ENCODE measurements at regions not wholly inside any gene's neighbourhood (a gene's known extent, or its start where the extent isn't known, plus 50 kb on each side); places are given as distances from the start of the nearest gene placed in this dataset.

DNA sequence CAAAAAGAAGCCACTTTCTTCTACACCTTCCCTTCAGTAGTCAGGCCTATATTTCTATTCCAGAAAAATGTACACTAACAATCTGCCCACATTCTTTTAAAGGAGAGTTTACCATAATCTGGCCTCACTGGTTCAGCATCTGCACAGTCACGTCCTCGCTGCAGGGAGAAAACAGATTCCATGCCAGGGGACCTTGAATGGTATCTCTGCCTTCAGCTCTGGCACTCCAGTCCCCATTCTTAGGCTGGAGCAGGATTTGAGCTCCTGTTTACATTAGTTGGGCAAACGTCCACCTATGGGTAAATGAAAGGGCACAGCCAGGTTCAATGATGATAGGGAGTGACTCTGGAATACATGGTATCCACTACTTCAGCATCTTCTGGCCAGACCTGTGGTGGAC lies 371.0 kb upstream of the MTPN start:
- TF ChIP-seq POLR2A (IDR thresholded peaks at IDR 0.05), result no peak
- TF ChIP-seq, protein P1, sequence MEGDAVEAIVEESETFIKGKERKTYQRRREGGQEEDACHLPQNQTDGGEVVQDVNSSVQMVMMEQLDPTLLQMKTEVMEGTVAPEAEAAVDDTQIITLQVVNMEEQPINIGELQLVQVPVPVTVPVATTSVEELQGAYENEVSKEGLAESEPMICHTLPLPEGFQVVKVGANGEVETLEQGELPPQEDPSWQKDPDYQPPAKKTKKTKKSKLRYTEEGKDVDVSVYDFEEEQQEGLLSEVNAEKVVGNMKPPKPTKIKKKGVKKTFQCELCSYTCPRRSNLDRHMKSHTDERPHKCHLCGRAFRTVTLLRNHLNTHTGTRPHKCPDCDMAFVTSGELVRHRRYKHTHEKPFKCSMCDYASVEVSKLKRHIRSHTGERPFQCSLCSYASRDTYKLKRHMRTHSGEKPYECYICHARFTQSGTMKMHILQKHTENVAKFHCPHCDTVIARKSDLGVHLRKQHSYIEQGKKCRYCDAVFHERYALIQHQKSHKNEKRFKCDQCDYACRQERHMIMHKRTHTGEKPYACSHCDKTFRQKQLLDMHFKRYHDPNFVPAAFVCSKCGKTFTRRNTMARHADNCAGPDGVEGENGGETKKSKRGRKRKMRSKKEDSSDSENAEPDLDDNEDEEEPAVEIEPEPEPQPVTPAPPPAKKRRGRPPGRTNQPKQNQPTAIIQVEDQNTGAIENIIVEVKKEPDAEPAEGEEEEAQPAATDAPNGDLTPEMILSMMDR (IDR thresholded peaks at IDR 0.05), result no peak

Data from esophagus squamous epithelium (tissue), 4 donors.